IMR-90 (cell line): ENCODE measurements at regions not wholly inside any gene's neighbourhood (a gene's known extent, or its start where the extent isn't known, plus 50 kb on each side); places are given as distances from the start of the nearest gene placed in this dataset.

Source experiments
- CTCF ChIP-seq: conservative IDR thresholded peaks from 2 replicates; pipeline ENCODE4 v1.5.1; 2012; ENCODE audit warnings: mild to moderate bottlenecking, low read depth, low read length, improper control_type of control experiment
- POLR2A ChIP-seq: IDR thresholded peaks from 2 replicates; pipeline ENCODE4 v1.6.1; 2012; ENCODE audit warnings: mild to moderate bottlenecking, low read depth, low read length

GRCh38 chr3:151962912-151963311, 89.5 kb downstream of the SUCNR1 start:
- TF ChIP-seq CTCF (no peak), POLR2A (no peak)
